DND-41 (cell line): ENCODE measurements at regions not wholly inside any gene's neighbourhood (a gene's known extent, or its start where the extent isn't known, plus 50 kb on each side); places are given as distances from the start of the nearest gene placed in this dataset.

ENCODE experiments used
- EZH2 ChIP-seq: IDR thresholded peaks from 3 replicates; pipeline ENCODE4 v1.6.1; 2012; ENCODE audit warnings: borderline replicate concordance, low read depth, mild to moderate bottlenecking, moderate library complexity, low read length, inconsistent platforms; ENCODE audit not compliant: severe bottlenecking
- TF ChIP-seq, protein P1 (sequence below): IDR thresholded peaks from 2 replicates; pipeline ENCODE4 v1.5.1; 2012; ENCODE audit warnings: borderline replicate concordance, low read length, moderate library complexity, mild to moderate bottlenecking; ENCODE audit not compliant: poor library complexity, severe bottlenecking; ENCODE audit errors: extremely low read depth

DNA sequence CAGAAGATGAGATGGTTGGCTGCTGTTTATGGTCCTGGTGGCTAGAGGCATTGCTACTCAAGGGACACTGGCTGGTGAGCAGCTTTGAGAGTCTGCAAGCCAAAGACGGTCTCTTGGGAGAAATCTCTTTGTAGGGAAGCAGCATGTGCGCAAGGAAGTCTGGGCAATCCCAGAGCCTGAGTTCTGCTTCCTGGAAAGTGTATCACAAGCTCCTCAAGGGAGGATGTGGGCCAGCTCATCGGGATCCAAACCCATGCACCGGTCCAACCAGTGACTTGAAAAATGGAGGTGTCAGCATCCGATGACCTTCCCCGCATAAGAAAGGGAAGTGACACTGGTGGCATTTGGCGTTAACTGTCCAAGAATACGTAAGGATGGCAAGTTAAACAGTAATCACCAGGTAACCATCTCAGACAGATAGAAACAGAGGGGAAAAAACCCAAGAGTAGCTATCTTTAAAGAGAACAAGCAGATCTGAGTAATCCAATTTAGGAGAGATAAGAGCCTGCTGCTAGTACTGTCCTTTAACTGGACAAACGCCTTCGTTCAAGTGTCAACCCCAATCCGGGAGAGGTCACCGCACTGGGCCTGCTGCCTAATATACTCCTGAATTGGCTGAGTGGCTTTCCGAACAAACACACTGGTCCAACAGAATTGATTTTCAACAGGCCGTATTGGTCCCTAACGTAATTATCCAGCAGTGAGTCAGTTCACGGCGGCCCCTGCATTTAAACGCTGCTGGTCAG is 303.0 kb upstream of the ZFHX3 start:
- TF ChIP-seq, protein P1, sequence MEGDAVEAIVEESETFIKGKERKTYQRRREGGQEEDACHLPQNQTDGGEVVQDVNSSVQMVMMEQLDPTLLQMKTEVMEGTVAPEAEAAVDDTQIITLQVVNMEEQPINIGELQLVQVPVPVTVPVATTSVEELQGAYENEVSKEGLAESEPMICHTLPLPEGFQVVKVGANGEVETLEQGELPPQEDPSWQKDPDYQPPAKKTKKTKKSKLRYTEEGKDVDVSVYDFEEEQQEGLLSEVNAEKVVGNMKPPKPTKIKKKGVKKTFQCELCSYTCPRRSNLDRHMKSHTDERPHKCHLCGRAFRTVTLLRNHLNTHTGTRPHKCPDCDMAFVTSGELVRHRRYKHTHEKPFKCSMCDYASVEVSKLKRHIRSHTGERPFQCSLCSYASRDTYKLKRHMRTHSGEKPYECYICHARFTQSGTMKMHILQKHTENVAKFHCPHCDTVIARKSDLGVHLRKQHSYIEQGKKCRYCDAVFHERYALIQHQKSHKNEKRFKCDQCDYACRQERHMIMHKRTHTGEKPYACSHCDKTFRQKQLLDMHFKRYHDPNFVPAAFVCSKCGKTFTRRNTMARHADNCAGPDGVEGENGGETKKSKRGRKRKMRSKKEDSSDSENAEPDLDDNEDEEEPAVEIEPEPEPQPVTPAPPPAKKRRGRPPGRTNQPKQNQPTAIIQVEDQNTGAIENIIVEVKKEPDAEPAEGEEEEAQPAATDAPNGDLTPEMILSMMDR, result no peak
- no peak for TF ChIP-seq EZH2
